IMR-90 (cell line): ENCODE measurements at regions not wholly inside any gene's neighbourhood (a gene's known extent, or its start where the extent isn't known, plus 50 kb on each side); places are given as distances from the start of the nearest gene placed in this dataset.

Experiments
- ATAC-seq: fragments of 200-7000 bp; cut with Tn5 transposase; 2 replicates; pipeline ENCODE4 v1.9.1; 2020; ENCODE audit warnings: low read depth, mild to moderate bottlenecking, moderate library complexity
- BruUV-seq: library from RNA; stranded (reverse); fragments of 400-500 nt; replicated peaks from 2 replicates; lab custom pipeline; 2021; lab: Mats Ljungman, UMichigan
- CTCF ChIA-PET: fragments of 300-600 bp; formaldehyde crosslinking; extraction: SDS; loops from one replicate; lab custom pipeline; 2021; ENCODE audit warnings: antibody characterized with exemption; lab: Yijun Ruan, JAX
- POLR2A ChIA-PET: fragments of 300-600 bp; sonication (Branson Sonifier 250); formaldehyde crosslinking; loops from one replicate; lab custom pipeline; 2022; ENCODE audit warnings: antibody characterized with exemption; ENCODE audit not compliant: unreplicated experiment; lab: Charles Lee
- DNase-seq: peaks from one replicate; pipeline ENCODE4 v3.0.0; 2013
- H2AFZ ChIP-seq: replicated peaks from 2 replicates; pipeline ENCODE3; 2013; ENCODE audit warnings: low read length, mild to moderate bottlenecking; ENCODE audit not compliant: poor library complexity
- H2AK5ac ChIP-seq: 2 replicates; pipeline ENCODE4 v1.6.1; 2013; ENCODE audit warnings: low read depth, low read length, inconsistent platforms
- H2AK9ac ChIP-seq: replicated peaks from 2 replicates; pipeline ENCODE3; 2013; ENCODE audit warnings: mild to moderate bottlenecking, low read depth, low read length, moderate library complexity; ENCODE audit not compliant: poor library complexity
- H2BK120ac ChIP-seq: 2 replicates; pipeline ENCODE4 v1.6.1; 2013; ENCODE audit warnings: low read depth, low read length, inconsistent platforms
- H2BK15ac ChIP-seq: 3 replicates; pipeline ENCODE4 v1.6.1; 2013; ENCODE audit warnings: low read depth, low read length, inconsistent platforms
- H2BK20ac ChIP-seq: 2 replicates; pipeline ENCODE4 v1.6.1; 2013; ENCODE audit warnings: low read depth, mild to moderate bottlenecking, inconsistent platforms, low read length, moderate library complexity
- H2BK5ac ChIP-seq: 2 replicates; pipeline ENCODE4 v1.6.1; 2013; ENCODE audit warnings: mild to moderate bottlenecking, low read depth, low read length, inconsistent platforms; ENCODE audit not compliant: poor library complexity, severe bottlenecking
- H3K14ac ChIP-seq: replicated peaks from 2 replicates; pipeline ENCODE4 v1.6.1; 2013; ENCODE audit warnings: low read depth, low read length, inconsistent platforms
- H3K18ac ChIP-seq: 2 replicates; pipeline ENCODE4 v1.6.1; 2013; ENCODE audit warnings: low read depth, low read length, control low read depth
- H3K23ac ChIP-seq: 2 replicates; pipeline ENCODE4 v1.6.1; 2013; ENCODE audit warnings: low read depth, low read length, inconsistent platforms
- H3K27ac ChIP-seq: 2 replicates; pipeline ENCODE4 v1.5.1; 2013; ENCODE audit warnings: mild to moderate bottlenecking, control low read depth, low read length; ENCODE audit not compliant: insufficient read depth
- H3K27me3 ChIP-seq: 2 replicates; pipeline ENCODE4 v1.6.1; 2013; ENCODE audit warnings: low read length; ENCODE audit not compliant: control insufficient read depth, insufficient read depth
- H3K36me3 ChIP-seq: 2 replicates; pipeline ENCODE4 v1.6.1; 2013; ENCODE audit warnings: low read length, mixed read lengths; ENCODE audit not compliant: control insufficient read depth, insufficient read depth
- H3K4ac ChIP-seq: 2 replicates; pipeline ENCODE4 v1.6.1; 2013; ENCODE audit warnings: low read depth, low read length, inconsistent platforms
- H3K4me1 ChIP-seq: 2 replicates; pipeline ENCODE4 v1.6.1; 2013; ENCODE audit warnings: low read length, mixed read lengths; ENCODE audit not compliant: control insufficient read depth, insufficient read depth
- H3K4me2 ChIP-seq: 2 replicates; pipeline ENCODE4 v1.6.1; 2013; ENCODE audit warnings: low read depth, mild to moderate bottlenecking, control low read depth, low read length, moderate library complexity
- H3K4me3 ChIP-seq: 2 replicates; pipeline ENCODE4 v1.5.1; 2013; ENCODE audit warnings: low read depth, mild to moderate bottlenecking, control low read depth, low read length, moderate library complexity; ENCODE audit not compliant: insufficient read depth
- H3K56ac ChIP-seq: 2 replicates; pipeline ENCODE4 v1.6.1; 2013; ENCODE audit warnings: low read length, inconsistent platforms; ENCODE audit not compliant: insufficient read depth; ENCODE audit errors: extremely low read depth
- H3K79me1 ChIP-seq, 2 experiments: 2 replicates each; pipeline ENCODE4 v1.6.1; 2013; ENCODE audit warnings: low read length in 2 of 2, inconsistent platforms in 1 of 2, low read depth in 1 of 2
- H3K9ac ChIP-seq: 2 replicates; pipeline ENCODE4 v1.6.1; 2013; ENCODE audit warnings: low read depth, low read length, control low read depth
- H3K9me1 ChIP-seq: 2 replicates; pipeline ENCODE4 v1.6.1; 2013; ENCODE audit warnings: low read length, inconsistent platforms; ENCODE audit not compliant: insufficient read depth
- H3K9me3 ChIP-seq: 2 replicates; pipeline ENCODE4 v1.6.1; 2013; ENCODE audit warnings: low read length; ENCODE audit not compliant: control insufficient read depth, insufficient read depth
- H4K20me1 ChIP-seq: 2 replicates; pipeline ENCODE4 v1.6.1; 2013; ENCODE audit warnings: low read length, inconsistent platforms; ENCODE audit not compliant: insufficient read depth
- H4K5ac ChIP-seq: 2 replicates; pipeline ENCODE4 v1.6.1; 2013; ENCODE audit warnings: mild to moderate bottlenecking, low read depth, low read length, control low read depth
- H4K8ac ChIP-seq, 2 experiments: 2 replicates each; pipeline ENCODE4 v1.6.1; 2013; ENCODE audit warnings: low read depth in 2 of 2, low read length in 2 of 2, control low read depth in 1 of 2, inconsistent platforms in 1 of 2
- H4K91ac ChIP-seq: 2 replicates; pipeline ENCODE4 v1.6.1; 2013; ENCODE audit warnings: low read depth, low read length, inconsistent platforms; ENCODE audit not compliant: insufficient read depth
- CEBPB ChIP-seq: IDR thresholded peaks from 2 replicates; pipeline ENCODE4 v1.6.1; 2012; ENCODE audit warnings: low read depth, low read length, improper control_type of control experiment
- CHD1 ChIP-seq: IDR thresholded peaks from 2 replicates; pipeline ENCODE4 v1.6.1; 2012; ENCODE audit warnings: low read depth, low read length, improper control_type of control experiment
- CTCF ChIP-seq: conservative IDR thresholded peaks from 2 replicates; pipeline ENCODE4 v1.5.1; 2012; ENCODE audit warnings: mild to moderate bottlenecking, low read depth, low read length, improper control_type of control experiment
- ELK1 ChIP-seq: fragments of 150-350 bp; IDR thresholded peaks from 2 replicates; pipeline ENCODE4 v1.6.1; 2016; ENCODE audit warnings: low read depth, mild to moderate bottlenecking, low read length, moderate library complexity, borderline replicate concordance
- FOS ChIP-seq: fragments of 150-350 bp; IDR thresholded peaks from 2 replicates; pipeline ENCODE4 v1.6.1; 2016; ENCODE audit warnings: low read depth, low read length
- MAFK ChIP-seq: IDR thresholded peaks from 2 replicates; pipeline ENCODE4 v1.6.1; 2012; ENCODE audit warnings: low read depth, low read length, improper control_type of control experiment
- MAZ ChIP-seq: IDR thresholded peaks from 2 replicates; pipeline ENCODE4 v1.6.1; 2012; ENCODE audit warnings: low read depth, mild to moderate bottlenecking, low read length, improper control_type of control experiment, moderate library complexity, borderline replicate concordance
- MXI1 ChIP-seq: IDR thresholded peaks from 2 replicates; pipeline ENCODE4 v1.6.1; 2012; ENCODE audit warnings: low read depth, mild to moderate bottlenecking, low read length, moderate library complexity, borderline replicate concordance
- NFE2L2 ChIP-seq: fragments of 150-350 bp; IDR thresholded peaks from 2 replicates; pipeline ENCODE4 v1.6.1; 2016; ENCODE audit warnings: low read depth, mild to moderate bottlenecking, low read length
- RAD21 ChIP-seq: IDR thresholded peaks from 2 replicates; pipeline ENCODE4 v1.6.1; 2012; ENCODE audit warnings: low read length, improper control_type of control experiment
- RCOR1 ChIP-seq: IDR thresholded peaks from 2 replicates; pipeline ENCODE4 v1.6.1; 2012; ENCODE audit warnings: mild to moderate bottlenecking, low read length, improper control_type of control experiment; ENCODE audit not compliant: insufficient replicate concordance
- RFX5 ChIP-seq: IDR thresholded peaks from 2 replicates; pipeline ENCODE4 v1.8.0; 2012; ENCODE audit warnings: low read depth, mild to moderate bottlenecking, low read length, moderate library complexity
- SMC3 ChIP-seq: fragments of 150-350 bp; IDR thresholded peaks from 2 replicates; pipeline ENCODE4 v1.6.1; 2016; ENCODE audit warnings: low read depth, mild to moderate bottlenecking, antibody characterized with exemption, low read length, moderate library complexity
- USF2 ChIP-seq: fragments of 150-350 bp; IDR thresholded peaks from 2 replicates; pipeline ENCODE4 v1.6.1; 2017; ENCODE audit warnings: mild to moderate bottlenecking, antibody characterized with exemption, low read length, low read depth
- WGBS, 2 experiments: methylation state at CpG; one replicate each; pipeline versions ENCODE4 v1.1.5 to v1.1.7; 2013; ENCODE audit warnings: missing lambda C conversion rate in 2 of 2; ENCODE audit not compliant: insufficient read length in 1 of 2; ENCODE audit errors: extremely low coverage in 2 of 2; 5-methylcytosine and 5-hydroxymethylcytosine counted together
- dilution Hi-C: fragments of 300-500 bp; cut with HindIII; formaldehyde crosslinking; loops from one replicate; pipeline ENCODE4 v1.14.3; 2018; ENCODE audit warnings: low sequenced_read_pairs; ENCODE audit not compliant: unreplicated experiment
- in situ Hi-C: fragments of 300-500 bp; cut with MboI; formaldehyde crosslinking; loops from 3 replicates; pipeline ENCODE4 v1.14.3; 2019; ENCODE audit warnings: low sequenced_read_pairs, inconsistent platforms, mixed read lengths
- intact Hi-C: fragments of 100-400 bp; cut with micrococcal nuclease; formaldehyde crosslinking; loops from 2 replicates; pipeline ENCODE4 v1.10.0; 2022

GRCh38 chr1:81554108-81554507, 246.6 kb upstream of the ADGRL2 start:
- Histone ChIP-seq H3K79me1 (no peaks in the 10 kb centered on the region), H3K4me1 (no peaks in the 10 kb centered on the region), H2BK15ac (no peak overlapping the region), H3K4ac (no peak overlapping the region), H3K9me1 (no peaks in the 10 kb centered on the region), H4K20me1 (no peaks in the 10 kb centered on the region), H3K56ac (no peak overlapping the region), H3K23ac (no peak overlapping the region), H3K4me3 (no peak overlapping the region), H2BK20ac (no peak overlapping the region), H3K9ac (no peak overlapping the region), H2AK5ac (no peak overlapping the region), H3K4me2 (no peak overlapping the region), H3K14ac (no peak overlapping the region), H4K5ac (no peak overlapping the region), H3K27me3 (no peaks in the 10 kb centered on the region), H2AK9ac (no peak overlapping the region), H2AFZ (no peak overlapping the region), H2BK5ac (no peak overlapping the region), H4K8ac (no peak overlapping the region), H2BK120ac (no peak overlapping the region), H3K9me3 (no peaks in the 10 kb centered on the region), H4K91ac (no peak overlapping the region), H3K18ac (no peak overlapping the region), H3K27ac (no peak overlapping the region), H3K36me3 (no peaks in the 10 kb centered on the region)
- ATAC-seq (no peak), DNase-seq (no peak)
- CTCF ChIA-PET: interaction anchor here (0.6 kb wide), 1 partner anchor 291 kb away, joined by 3 read pairs; no protein-coding TSS in a partner anchor
- TF ChIP-seq ELK1 (no peak), CTCF (no peak), RCOR1 (no peak), CEBPB (no peak), MAZ (no peak), FOS (no peak), NFE2L2 (no peak), RFX5 (no peak), USF2 (no peak), MXI1 (no peak), SMC3 (no peak), MAFK (no peak), RAD21 (no peak), CHD1 (no peak)
- 80% methylated on average over 1 of the region's 2 CpGs; no CpG with 5 or more reads in 1 of the 2 experiments for WGBS, 2 experiments
- dilution Hi-C loops: no loop called here
- no TSS peak for BruUV-seq
- in situ Hi-C loops: loop anchor here (10.0 kb wide), 1 partner anchor 201 kb away; no protein-coding TSS in a partner anchor
- POLR2A ChIA-PET: interaction anchor here (0.6 kb wide), 1 partner anchor 100 kb away, joined by 3 read pairs; no protein-coding TSS in a partner anchor
- intact Hi-C loops: no loop called here
